LNCaP clone FGC (cell line): ENCODE measurements at regions not wholly inside any gene's neighbourhood (a gene's known extent, or its start where the extent isn't known, plus 50 kb on each side); places are given as distances from the start of the nearest gene placed in this dataset.

ENCODE experiments used
- DNase-seq: peaks from one replicate; pipeline ENCODE4 v3.0.0-alpha.2; 2011; ENCODE audit warnings: low read depth
- H3K4me3 ChIP-seq: 2 replicates; pipeline ENCODE4 v1.5.1; 2011; ENCODE audit warnings: mild to moderate bottlenecking, low read depth, low read length, control low read depth
- CTCF ChIP-seq: IDR thresholded peaks from 2 replicates; pipeline ENCODE4 v1.5.1; 2012; ENCODE audit warnings: mild to moderate bottlenecking; ENCODE audit not compliant: control insufficient read depth, insufficient read depth; ENCODE audit errors: extremely low read depth

GRCh38 chr2:160941290-160941846 is 218.9 kb upstream of the TANK start:
- H3K4me3 ChIP-seq: no peak overlapping the region

GRCh38 chr2:160942476-160943142 is 217.6 kb upstream of the TANK start:
- TF ChIP-seq CTCF: no peak
- no peak for DNase-seq
- H3K4me3 ChIP-seq: no peak overlapping the region

More at GRCh38 chr2:160941290-160941846, 218.9 kb upstream of the TANK start:
- TF ChIP-seq CTCF: no peak
- no peak for DNase-seq

DNA sequence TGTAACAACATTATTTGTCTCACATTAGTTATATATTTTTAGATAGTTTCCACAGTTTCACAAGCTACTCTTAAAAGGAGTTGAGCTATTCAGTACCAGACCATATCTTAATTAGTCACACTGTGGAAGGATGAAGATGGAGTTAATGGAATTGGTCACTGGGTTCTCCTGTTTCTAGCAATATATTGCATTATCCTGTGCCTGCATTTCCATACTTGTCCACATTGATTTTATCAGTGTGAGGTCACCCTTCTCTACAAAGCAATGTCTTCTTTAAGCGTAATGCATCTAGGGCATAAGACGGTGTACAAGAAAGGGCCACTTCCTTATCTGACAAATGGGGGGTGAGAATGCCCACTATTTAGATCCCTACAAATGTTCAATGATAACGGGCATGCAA is 216.8 kb upstream of the TANK start:
- DNase-seq: no peak
- H3K4me3 ChIP-seq: no peak overlapping the region
- TF ChIP-seq CTCF: no peak

DNA sequence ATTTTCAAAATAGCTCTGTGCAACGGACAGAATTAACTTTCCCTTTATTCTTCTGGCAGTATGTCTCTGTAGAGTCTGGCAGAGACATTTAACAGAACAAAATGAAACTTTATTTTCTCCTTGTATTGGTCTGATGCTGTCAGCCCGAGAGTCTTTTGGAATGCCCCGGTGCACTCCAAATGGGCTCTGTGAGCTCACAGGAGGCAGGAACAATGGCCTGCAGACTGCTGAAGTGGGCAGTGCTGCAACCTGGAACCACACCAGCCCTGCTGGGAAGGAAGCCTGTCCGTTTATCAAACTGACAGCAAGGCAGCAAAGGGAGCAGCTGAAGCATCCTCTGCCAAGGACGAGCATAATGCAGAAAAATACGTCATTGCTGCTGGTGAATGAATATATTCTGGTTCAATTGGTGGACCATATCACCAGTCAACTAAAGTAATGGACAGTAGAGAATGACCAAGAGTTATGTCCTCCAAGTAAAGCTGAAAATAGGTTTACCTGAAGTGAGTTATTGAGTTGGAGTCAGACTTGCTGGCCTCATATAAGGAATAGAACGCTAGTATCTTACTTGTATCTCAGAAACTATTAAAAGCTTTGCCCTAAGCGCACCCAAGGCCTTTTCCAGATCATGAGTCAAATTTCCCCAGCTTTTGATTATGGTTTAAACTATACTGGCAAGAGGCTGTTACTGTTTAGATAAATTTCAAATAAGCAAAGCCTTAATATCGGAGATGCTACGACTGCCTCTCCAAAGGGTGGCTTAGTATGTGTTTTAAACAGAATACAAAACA is 207.6 kb upstream of the TANK start:
- H3K4me3 ChIP-seq: no peak overlapping the region
- no peak for TF ChIP-seq CTCF
- DNase-seq: no peak

GRCh38 chr2:160955578-160955977 is 204.7 kb upstream of the TANK start:
- no peak overlapping the region for H3K4me3 ChIP-seq
- DNase-seq: no peak
- no peak for TF ChIP-seq CTCF

- no peak overlapping the region for H3K4me3 ChIP-seq
- TF ChIP-seq CTCF: no peak
- no peak for DNase-seq
These were observed 203.9 kb upstream of the TANK start for GRCh38 chr2:160956243-160956802.
